Testis (tissue), 2 donors: ENCODE measurements at regions not wholly inside any gene's neighbourhood (a gene's known extent, or its start where the extent isn't known, plus 50 kb on each side); places are given as distances from the start of the nearest gene placed in this dataset.

Experiments used
- CTCF ChIP-seq, 3 experiments: fragments of 450-650 bp in 2 of 3; fragments of 200-600 bp in 1 of 3; sonication (generic) in 1 of 3; IDR thresholded peaks; one replicate each; pipeline ENCODE4 v1.5.1; 2016 to 2019; ENCODE audit warnings: antibody characterized with exemption in 3 of 3, mild to moderate bottlenecking in 2 of 3, moderate library complexity in 1 of 3
- POLR2A ChIP-seq: fragments of 450-650 bp; IDR thresholded peaks from one replicate; pipeline ENCODE4 v1.6.1; 2017; ENCODE audit warnings: antibody characterized with exemption, mild to moderate bottlenecking, moderate library complexity

GRCh38 chr18:26764586-26764985, 100.9 kb downstream of the AQP4 start:
- TF ChIP-seq CTCF (IDR thresholded peaks at IDR 0.05), result no peak
- TF ChIP-seq POLR2A, result no peak
